ENCODE measurements at regions not wholly inside any gene's neighbourhood (a gene's known extent, or its start where the extent isn't known, plus 50 kb on each side); places are given as distances from the start of the nearest gene placed in this dataset.

GRCh38 chr1:175808573-175808972 lies 65.2 kb upstream of the TNR start:
- Histone ChIP-seq H3K9me3 (no peaks in the 10 kb centered on the region), H3K27me3 (no peaks in the 10 kb centered on the region), H3K27ac (no peak overlapping the region), H3K36me3 (no peaks in the 10 kb centered on the region), H3K4me1 (no peaks in the 10 kb centered on the region), H3K4me3 (no peak overlapping the region)
- DNase-seq: no peak
- TF ChIP-seq POLR2A (IDR thresholded peaks at IDR 0.05) (no peak), CTCF (IDR thresholded peaks at IDR 0.05) (no peak)

GRCh38 chr1:175804561-175804960 lies 61.2 kb upstream of the TNR start:
- no peak overlapping the region for H3K27ac ChIP-seq
- no peaks in the 10 kb centered on the region for H3K4me1 ChIP-seq
- H3K27me3 ChIP-seq: no peaks in the 10 kb centered on the region
- H3K4me3 ChIP-seq: no peak overlapping the region
- TF ChIP-seq CTCF (IDR thresholded peaks at IDR 0.05) (no peak), POLR2A (IDR thresholded peaks at IDR 0.05) (no peak)
- no peak for DNase-seq
- no peaks in the 10 kb centered on the region for H3K9me3 ChIP-seq
- no peaks in the 10 kb centered on the region for H3K36me3 ChIP-seq

- Histone ChIP-seq H3K4me1 (no peaks in the 10 kb centered on the region), H3K4me3 (no peak overlapping the region), H3K36me3 (no peaks in the 10 kb centered on the region), H3K27ac (no peak overlapping the region), H3K9me3 (no peaks in the 10 kb centered on the region), H3K27me3 (no peaks in the 10 kb centered on the region)
- no peak for DNase-seq
- TF ChIP-seq POLR2A (IDR thresholded peaks at IDR 0.05) (no peak), CTCF (IDR thresholded peaks at IDR 0.05) (no peak)
Measured at GRCh38 chr1:175803413-175803812, 60.0 kb upstream of the TNR start.

GRCh38 chr1:175802407-175803123 lies 59.2 kb upstream of the TNR start:
- no peak for DNase-seq
- no peak for TF ChIP-seq POLR2A (IDR thresholded peaks at IDR 0.05)
- TF ChIP-seq CTCF (IDR thresholded peaks at IDR 0.05): no peak
- no peak overlapping the region for H3K27ac ChIP-seq
- no peaks in the 10 kb centered on the region for H3K27me3 ChIP-seq
- H3K4me1 ChIP-seq: no peaks in the 10 kb centered on the region
- H3K9me3 ChIP-seq: no peaks in the 10 kb centered on the region
- H3K4me3 ChIP-seq: no peak overlapping the region
- H3K36me3 ChIP-seq: no peaks in the 10 kb centered on the region

GRCh38 chr1:175801979-175802378 lies 58.6 kb upstream of the TNR start:
- no peak for DNase-seq
- no peaks in the 10 kb centered on the region for H3K4me1 ChIP-seq
- H3K4me3 ChIP-seq: no peak overlapping the region

More at GRCh38 chr1:175801979-175802378, 58.6 kb upstream of the TNR start:
- Histone ChIP-seq H3K27ac (no peak overlapping the region), H3K27me3 (no peaks in the 10 kb centered on the region), H3K36me3 (no peaks in the 10 kb centered on the region), H3K9me3 (no peaks in the 10 kb centered on the region)
- no peak for TF ChIP-seq POLR2A (IDR thresholded peaks at IDR 0.05)
- no peak for TF ChIP-seq CTCF (IDR thresholded peaks at IDR 0.05)
